ENCODE measurements at regions not wholly inside any gene's neighbourhood (a gene's known extent, or its start where the extent isn't known, plus 50 kb on each side); places are given as distances from the start of the nearest gene placed in this dataset.

DNA sequence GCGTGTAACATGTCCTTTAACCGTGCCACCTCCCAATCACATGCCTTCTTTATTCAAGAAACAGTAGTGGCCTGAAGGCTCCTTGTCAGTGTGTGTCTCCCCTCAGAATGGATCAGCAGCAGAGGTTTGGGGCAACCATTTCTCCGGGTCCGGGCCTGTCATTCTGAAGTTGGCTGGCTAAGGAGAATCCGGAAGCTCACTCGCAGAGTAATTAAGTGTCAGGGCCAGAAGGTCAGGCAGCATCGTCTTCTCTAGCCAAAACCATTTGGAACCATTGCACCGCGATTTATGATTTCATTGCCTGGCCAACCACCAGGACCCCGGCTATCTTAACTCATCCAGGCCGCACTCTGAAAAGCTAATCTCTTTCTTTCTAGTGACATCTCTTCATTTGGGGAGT is 550.8 kb downstream of the EFNB2 start:
- TF ChIP-seq CTCF (IDR thresholded peaks at IDR 0.05; ENCODE audit: poor library complexity): no peak
- TF ChIP-seq EZH2 (IDR thresholded peaks at IDR 0.05; ENCODE audit: borderline replicate concordance): no peak

All from hepatocyte (in vitro differentiated cells).